ENCODE measurements at regions not wholly inside any gene's neighbourhood (a gene's known extent, or its start where the extent isn't known, plus 50 kb on each side); places are given as distances from the start of the nearest gene placed in this dataset.

DNA sequence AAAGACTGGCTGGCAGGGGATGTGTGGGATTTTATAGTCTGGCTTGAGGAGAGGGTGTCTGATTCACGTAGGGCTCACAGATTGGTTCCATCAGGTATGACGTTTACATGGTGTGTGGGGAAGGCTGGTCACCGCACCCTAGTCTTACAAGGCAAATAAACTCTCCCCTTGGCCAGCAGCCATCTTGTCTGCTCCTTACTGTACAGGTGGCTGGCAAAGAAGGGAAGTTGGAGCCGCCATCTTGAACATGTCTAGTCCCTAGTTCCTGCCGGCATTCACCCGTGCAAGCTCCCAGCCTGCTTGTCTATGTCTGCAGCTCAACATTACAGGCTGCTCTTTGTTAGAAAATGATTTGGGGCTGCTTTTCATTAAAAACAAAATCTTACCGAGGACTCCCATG is 97.6 kb downstream of the RAMP3 start:
- TF ChIP-seq SUZ12 (IDR thresholded peaks at IDR 0.05; ENCODE audit: extremely low read depth, insufficient read depth, insufficient read length), result no peak
- TF ChIP-seq ZNF274 (IDR thresholded peaks at IDR 0.05; ENCODE audit: low read depth, low read length), result no peak
